ENCODE measurements at regions not wholly inside any gene's neighbourhood (a gene's known extent, or its start where the extent isn't known, plus 50 kb on each side); places are given as distances from the start of the nearest gene placed in this dataset.

- Histone ChIP-seq H3K4me3 (no peak overlapping the region), H3K36me3 (ENCODE audit: control insufficient read depth, insufficient read depth, low read length) (no peaks in the 10 kb centered on the region), H3K79me2 (ENCODE audit: control insufficient read depth, insufficient read depth, low read length) (no peaks in the 10 kb centered on the region), H3K9ac (ENCODE audit: insufficient read depth in 1 of 2, low read depth in 2 of 2, low read length in 2 of 2) (no peak overlapping the region), H3K9me1 (ENCODE audit: control insufficient read depth, insufficient read depth, low read length) (no peaks in the 10 kb centered on the region), H3K27ac (ENCODE audit: extremely low read depth, low read depth, low read length) (no peak overlapping the region), H3K4me2 (ENCODE audit: insufficient read depth, low read length) (no peak overlapping the region), H3K4me1 (replicated peaks in 1 of 2; ENCODE audit: control insufficient read depth in 2 of 2, insufficient read depth in 2 of 2, low read length in 2 of 2) (peaks cover 9 to 30% of the 10 kb centered on the region in 2 experiments), H3K9me3 (replicated peaks; ENCODE audit: control insufficient read depth, insufficient read depth, low read depth, low read length) (no peaks in the 10 kb centered on the region), H3K27me3 (ENCODE audit: control insufficient read depth in 2 of 2, insufficient read depth in 2 of 2, low read length in 2 of 2) (no peaks in the 10 kb centered on the region), H4K20me1 (replicated peaks; ENCODE audit: control insufficient read depth, insufficient read depth, low read length) (no peaks in the 10 kb centered on the region), H2AFZ (ENCODE audit: low read depth, low read length) (no peak overlapping the region)
- DNase-seq (ENCODE audit: extremely low read depth in 1 of 4, low spot score in 3 of 4) (no peak), ATAC-seq (no peak), FAIRE-seq (no peak)
- ChIA-PET CTCF (ENCODE audit: low intra/inter-chr PET ratio) (no interaction called here), POLR2A (interaction anchor here (0.7 kb wide), 1 partner anchor 108 kb away, joined by 3 read pairs; no protein-coding TSS in a partner anchor)
- intact Hi-C loops (cut with micrococcal nuclease), result no loop called here
- no TSS peak for BruUV-seq (replicated peaks)
- in situ Hi-C loops (cut with MboI), result no loop called here
- TF ChIP-seq RBM14 (IDR thresholded peaks at IDR 0.05; ENCODE audit: borderline replicate concordance, insufficient read depth, low read depth, low read length) (no peak), SREBF2 (CRISPR knock-in tag; IDR thresholded peaks at IDR 0.05) (no peak), DPF2 (IDR thresholded peaks at IDR 0.05) (no peak), PPARD (CRISPR knock-in tag; IDR thresholded peaks at IDR 0.05) (no peak), GATAD2A (IDR thresholded peaks at IDR 0.05) (no peak), NFIX (CRISPR knock-in tag; IDR thresholded peaks at IDR 0.05; ENCODE audit: low read depth) (no peak), ZNF140 (CRISPR knock-in tag; IDR thresholded peaks at IDR 0.05) (no peak), MLX (CRISPR knock-in tag; conservative IDR thresholded peaks at IDR 0.05) (no peak), ZNF77 (CRISPR knock-in tag; IDR thresholded peaks at IDR 0.05) (no peak), NFE2L1 (tag; IDR thresholded peaks at IDR 0.05; ENCODE audit: borderline replicate concordance, low read depth) (no peak), ETV6 (IDR thresholded peaks at IDR 0.05; ENCODE audit: borderline replicate concordance in 1 of 2, low read depth in 2 of 2, low read length in 1 of 2) (no peak), ETV6 (CRISPR knock-in tag; IDR thresholded peaks at IDR 0.05; ENCODE audit: borderline replicate concordance) (no peak), CCNT2 (IDR thresholded peaks at IDR 0.05; ENCODE audit: borderline replicate concordance, extremely low read depth, insufficient read length, low read depth, low read length) (no peak)
These were observed 120.6 kb downstream of the EN1 start for GRCh38 chr2:118726821-118727220.

Measured in K562 (cell line).